Nephron progenitor cell (in vitro differentiated cells): ENCODE measurements at regions not wholly inside any gene's neighbourhood (a gene's known extent, or its start where the extent isn't known, plus 50 kb on each side); places are given as distances from the start of the nearest gene placed in this dataset.

Experiments used
- DNase-seq: peaks from one replicate; pipeline ENCODE4 v3.0.0; 2021
- H3K27ac Mint-ChIP-seq: 2 replicates; pipeline ENCODE4 v1.8.0; 2021; ENCODE audit warnings: mild to moderate bottlenecking, moderate library complexity, mixed read lengths
- H3K27me3 Mint-ChIP-seq: 2 replicates; pipeline ENCODE4 v1.8.0; 2021; ENCODE audit warnings: mild to moderate bottlenecking, low read depth, mixed read lengths; ENCODE audit not compliant: poor library complexity
- H3K36me3 Mint-ChIP-seq: 2 replicates; pipeline ENCODE4 v1.8.0; 2021; ENCODE audit warnings: low read depth, mixed read lengths
- H3K4me1 Mint-ChIP-seq: 2 replicates; pipeline ENCODE4 v1.8.0; 2021; ENCODE audit warnings: mixed read lengths
- H3K4me3 Mint-ChIP-seq: 2 replicates; pipeline ENCODE4 v1.8.0; 2021; ENCODE audit warnings: mild to moderate bottlenecking, moderate library complexity, mixed read lengths
- H3K9me3 Mint-ChIP-seq: 2 replicates; pipeline ENCODE4 v1.8.0; 2021; ENCODE audit warnings: mild to moderate bottlenecking, moderate library complexity, mixed read lengths
- CTCF ChIP-seq: fragments of 200-600 bp; sonication (generic); IDR thresholded peaks from 2 replicates; pipeline ENCODE4 v1.5.0; 2021; ENCODE audit warnings: antibody characterized with exemption

DNA sequence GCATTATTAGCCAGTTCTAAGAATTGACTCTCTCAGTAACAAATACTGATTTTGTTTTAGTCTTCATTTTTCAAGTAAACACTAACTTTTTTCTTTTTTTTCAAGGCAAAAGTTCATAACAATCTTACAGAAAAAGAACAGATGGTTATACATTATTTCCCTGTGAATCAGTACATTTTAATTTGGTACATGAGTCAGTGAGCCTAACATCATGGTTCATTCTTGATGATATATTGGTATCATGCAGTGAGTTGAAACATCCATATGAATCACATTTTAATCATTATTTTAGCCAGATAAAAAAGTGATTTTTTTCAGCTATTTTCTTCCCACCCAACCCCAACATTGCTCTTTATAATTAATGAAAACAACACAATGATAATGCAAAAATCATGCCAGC is 184.3 kb upstream of the TACR3 start:
- Mint-ChIP-seq H3K4me3 (no peak overlapping the region), H3K36me3 (no peaks in the 10 kb centered on the region), H3K9me3 (peaks cover 5% of the 10 kb centered on the region), H3K27me3 (no peaks in the 10 kb centered on the region), H3K27ac (no peak overlapping the region), H3K4me1 (no peaks in the 10 kb centered on the region)
- no peak for DNase-seq
- no peak for TF ChIP-seq CTCF

DNA sequence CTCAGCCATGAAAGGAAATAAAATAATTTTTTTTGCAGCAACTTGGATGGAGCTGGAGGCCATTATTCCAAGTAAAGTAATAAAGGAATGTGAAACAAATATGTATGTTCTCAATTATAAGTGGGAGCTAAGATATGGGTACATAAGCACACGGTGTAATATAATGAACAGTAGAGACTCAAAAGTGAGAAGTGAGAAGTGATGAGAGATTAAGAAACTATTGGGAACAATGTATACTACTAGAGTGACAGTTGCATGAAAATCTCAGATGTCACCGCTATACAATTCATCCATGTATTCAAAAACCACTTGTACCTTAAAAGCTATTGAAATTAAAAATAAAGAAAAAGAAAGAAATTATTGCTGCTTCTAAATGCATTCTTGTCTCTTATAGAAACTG is 182.9 kb upstream of the TACR3 start:
- Mint-ChIP-seq H3K36me3 (no peaks in the 10 kb centered on the region), H3K27me3 (no peaks in the 10 kb centered on the region), H3K27ac (no peak overlapping the region), H3K4me3 (no peak overlapping the region), H3K9me3 (peaks cover 5% of the 10 kb centered on the region), H3K4me1 (no peaks in the 10 kb centered on the region)
- no peak for TF ChIP-seq CTCF
- no peak for DNase-seq

DNA sequence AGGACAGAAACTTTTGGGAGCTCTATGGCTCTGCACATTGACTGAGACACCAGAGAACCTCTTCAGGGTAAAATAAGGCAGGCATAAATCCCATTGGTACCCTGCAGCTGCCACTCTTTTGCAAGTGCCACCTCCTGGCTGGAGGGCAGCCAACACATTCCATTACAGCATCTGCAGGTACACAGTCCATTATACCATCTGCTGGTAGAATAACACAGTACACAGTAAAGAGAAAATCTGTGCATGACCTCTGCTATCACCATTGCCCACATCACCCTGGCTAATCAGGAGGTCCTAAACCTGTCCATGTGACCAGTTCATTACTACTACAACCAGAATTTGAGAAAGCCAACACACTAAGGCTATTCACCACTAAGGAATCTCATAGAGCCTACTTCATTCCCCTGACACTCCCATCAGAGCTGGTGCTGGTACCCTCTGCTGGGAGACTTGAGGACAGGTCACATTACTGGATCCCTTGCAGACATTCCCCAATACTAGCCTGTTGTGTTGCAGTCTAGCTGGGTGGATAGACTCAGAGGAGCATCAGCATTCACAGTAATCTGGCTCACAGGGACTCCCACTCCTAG is 176.2 kb upstream of the TACR3 start:
- H3K4me1 Mint-ChIP-seq = no peaks in the 10 kb centered on the region
- H3K9me3 Mint-ChIP-seq = peaks cover 6% of the 10 kb centered on the region
- no peak overlapping the region for H3K27ac Mint-ChIP-seq

DNA sequence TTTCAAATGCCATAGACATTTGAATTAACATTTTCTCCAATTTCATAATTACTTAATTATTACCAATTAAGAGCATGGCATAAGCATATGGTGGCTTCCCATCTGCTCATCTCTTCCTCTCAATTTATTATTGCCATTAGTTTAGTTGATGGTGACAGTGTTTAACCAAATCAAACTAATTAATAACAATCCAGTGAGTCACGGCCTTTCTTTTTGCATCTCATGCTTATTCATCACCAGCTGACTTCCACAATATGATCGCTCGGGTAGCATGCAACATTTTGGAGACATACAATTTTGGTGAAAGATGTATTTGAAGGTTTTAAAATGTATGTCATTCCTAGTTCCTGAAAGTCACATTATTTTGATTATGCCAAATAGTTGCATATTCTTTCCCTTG is 172.8 kb upstream of the TACR3 start:
- H3K36me3 Mint-ChIP-seq = no peaks in the 10 kb centered on the region
- H3K27ac Mint-ChIP-seq = no peak overlapping the region
- DNase-seq = no peak
- H3K9me3 Mint-ChIP-seq = peaks cover 6% of the 10 kb centered on the region
- H3K4me3 Mint-ChIP-seq = no peak overlapping the region
- H3K4me1 Mint-ChIP-seq = no peaks in the 10 kb centered on the region
- no peak for TF ChIP-seq CTCF
- H3K27me3 Mint-ChIP-seq = no peaks in the 10 kb centered on the region

More for the DNA sequence above, 176.2 kb upstream of the TACR3 start:
- no peak for TF ChIP-seq CTCF
- H3K27me3 Mint-ChIP-seq = no peaks in the 10 kb centered on the region
- no peaks in the 10 kb centered on the region for H3K36me3 Mint-ChIP-seq
- H3K4me3 Mint-ChIP-seq = no peak overlapping the region
- no peak for DNase-seq

DNA sequence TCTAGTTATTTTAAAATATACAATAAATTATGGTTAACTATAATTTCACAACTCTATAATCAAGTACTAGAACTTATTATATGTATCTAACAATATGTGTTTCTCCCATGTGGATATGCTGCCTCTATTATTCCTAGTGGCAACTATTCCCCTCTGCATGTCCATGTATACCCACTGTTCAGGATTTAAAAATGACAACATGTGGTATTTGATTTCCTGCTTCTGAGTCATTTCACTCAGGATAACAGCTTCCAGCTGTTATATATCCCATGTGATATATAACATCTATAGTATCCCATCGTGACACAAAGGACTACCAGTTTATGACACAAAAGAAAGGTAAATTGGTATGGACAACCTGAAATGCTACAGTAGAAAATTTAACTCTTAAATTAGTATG is 167.4 kb upstream of the TACR3 start:
- Mint-ChIP-seq H3K36me3 (no peaks in the 10 kb centered on the region), H3K4me1 (no peaks in the 10 kb centered on the region), H3K9me3 (no peaks in the 10 kb centered on the region), H3K4me3 (no peak overlapping the region), H3K27me3 (no peaks in the 10 kb centered on the region), H3K27ac (no peak overlapping the region)
- DNase-seq = no peak
- TF ChIP-seq CTCF = no peak

- no peaks in the 10 kb centered on the region for H3K27me3 Mint-ChIP-seq
- no peak overlapping the region for H3K4me3 Mint-ChIP-seq
- TF ChIP-seq CTCF = no peak
- no peaks in the 10 kb centered on the region for H3K4me1 Mint-ChIP-seq
- H3K36me3 Mint-ChIP-seq = no peaks in the 10 kb centered on the region
- DNase-seq = no peak
- H3K27ac Mint-ChIP-seq = no peak overlapping the region
- H3K9me3 Mint-ChIP-seq = no peaks in the 10 kb centered on the region
These were observed 165.4 kb upstream of the TACR3 start for GRCh38 chr4:103885152-103885551.
